ENCODE measurements at regions not wholly inside any gene's neighbourhood (a gene's known extent, or its start where the extent isn't known, plus 50 kb on each side); places are given as distances from the start of the nearest gene placed in this dataset.
"Not testable (repeated sequence)": the region's sequence is repeated elsewhere in the genome, so short reads cannot be mapped to it uniquely, and the experiment has no call there.

- TF ChIP-seq CTCF, POLR2A (IDR thresholded peaks at IDR 0.05): not testable (repeated sequence)
Measured at GRCh38 chr6:120358535-120358934, 975.7 kb downstream of the TBC1D32 start.

All from lower leg skin (tissue), 3 donors.